HFFc6 (cell line): ENCODE measurements at regions not wholly inside any gene's neighbourhood (a gene's known extent, or its start where the extent isn't known, plus 50 kb on each side); places are given as distances from the start of the nearest gene placed in this dataset.

Experiments
- DNase-seq: peaks from one replicate; pipeline ENCODE4 v3.0.0-alpha.2; 2018
- H3K27ac Mint-ChIP-seq: 2 replicates; pipeline ENCODE4 v1.8.0; 2020; ENCODE audit warnings: mild to moderate bottlenecking, mixed read lengths
- H3K27me3 Mint-ChIP-seq: 2 replicates; pipeline ENCODE4 v1.8.0; 2021; ENCODE audit warnings: mild to moderate bottlenecking, moderate library complexity, mixed read lengths; ENCODE audit not compliant: insufficient read depth
- H3K36me3 Mint-ChIP-seq: 2 replicates; pipeline ENCODE4 v1.8.0; 2021; ENCODE audit warnings: low read depth, mixed read lengths
- H3K4me1 Mint-ChIP-seq: 2 replicates; pipeline ENCODE4 v1.8.0; 2020; ENCODE audit warnings: low read depth, mixed read lengths
- H3K4me3 Mint-ChIP-seq: 2 replicates; pipeline ENCODE4 v1.8.0; 2020; ENCODE audit warnings: mild to moderate bottlenecking, moderate library complexity, mixed read lengths
- H3K9me3 Mint-ChIP-seq: 2 replicates; pipeline ENCODE4 v1.8.0; 2020; ENCODE audit warnings: mild to moderate bottlenecking, mixed read lengths
- CTCF ChIP-seq: fragments of 200-600 bp; sonication (generic); IDR thresholded peaks from 2 replicates; pipeline ENCODE4 v1.5.0; 2021; ENCODE audit warnings: antibody characterized with exemption, mild to moderate bottlenecking

DNA sequence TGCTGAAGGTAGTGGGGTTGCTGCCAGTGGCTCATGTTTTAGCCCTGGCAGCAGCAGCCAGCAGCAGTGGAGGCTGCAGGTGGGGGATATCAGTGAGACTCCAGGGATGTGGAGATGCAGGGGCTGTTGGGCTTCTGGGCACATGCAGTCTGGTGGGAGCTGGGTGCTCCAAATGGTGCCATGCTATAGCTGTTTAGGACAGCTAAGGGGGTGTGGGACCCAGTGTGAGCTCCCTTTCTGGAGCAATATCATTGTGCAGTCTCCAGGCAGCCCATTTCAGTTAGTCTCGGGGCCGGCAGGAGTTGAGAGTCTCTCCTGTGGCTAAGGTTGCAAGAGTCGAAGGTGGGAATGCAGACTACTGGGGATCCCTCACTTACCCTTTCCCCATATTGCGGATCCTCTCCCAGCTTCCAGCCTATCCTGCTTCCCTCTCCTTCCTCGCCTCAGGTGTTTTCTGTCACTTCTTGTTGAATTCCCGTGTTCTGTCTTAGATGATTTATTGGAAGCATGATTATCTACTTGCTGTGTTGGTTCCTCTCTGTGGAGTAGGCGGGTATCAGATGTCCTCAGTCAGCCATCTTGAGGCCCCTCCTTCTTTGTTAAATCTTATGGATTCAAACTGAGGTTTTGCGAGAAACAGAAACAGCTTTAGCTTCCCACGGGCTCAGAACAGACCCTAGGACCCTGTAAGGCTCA is 112.0 kb downstream of the FAM43A start:
- Mint-ChIP-seq H3K27ac (no peak overlapping the region), H3K4me1 (no peaks in the 10 kb centered on the region), H3K4me3 (no peak overlapping the region), H3K36me3 (no peaks in the 10 kb centered on the region), H3K9me3 (peaks cover 9% of the 10 kb centered on the region; the same call in 1 of the 2 replicates), H3K27me3 (peaks cover 35% of the 10 kb centered on the region)
- no peak for TF ChIP-seq CTCF
- no peak for DNase-seq

DNA sequence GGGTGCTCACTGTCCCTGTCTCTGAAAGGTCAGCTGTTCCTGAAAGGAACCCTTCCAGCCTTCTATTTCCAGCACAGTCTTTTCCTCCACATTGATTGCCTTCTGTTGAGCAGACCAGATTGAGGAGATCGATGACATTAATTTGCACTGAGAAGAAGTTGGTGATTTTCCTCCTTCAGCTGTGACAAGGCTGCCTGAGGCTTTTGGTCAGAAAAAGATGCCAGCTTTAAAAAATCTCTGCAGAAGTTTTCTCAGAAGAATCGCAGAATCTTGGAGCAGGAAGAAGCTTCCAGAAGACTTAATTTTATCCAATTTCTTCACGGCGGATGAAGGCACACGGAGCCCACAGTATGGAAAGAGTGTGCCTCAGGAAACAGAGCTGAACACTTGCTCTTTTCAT is 112.8 kb downstream of the FAM43A start:
- H3K4me3 Mint-ChIP-seq, result no peak overlapping the region
- H3K9me3 Mint-ChIP-seq, result peaks cover 9% of the 10 kb centered on the region; the same call in 1 of the 2 replicates
- TF ChIP-seq CTCF, result no peak
- no peak for DNase-seq
- H3K4me1 Mint-ChIP-seq, result no peaks in the 10 kb centered on the region
- H3K27ac Mint-ChIP-seq, result no peak overlapping the region
- peaks cover 34% of the 10 kb centered on the region for H3K27me3 Mint-ChIP-seq
- H3K36me3 Mint-ChIP-seq, result no peaks in the 10 kb centered on the region

GRCh38 chr3:194800002-194800401 is 114.3 kb downstream of the FAM43A start:
- H3K27ac Mint-ChIP-seq, result no peak overlapping the region
- H3K27me3 Mint-ChIP-seq, result peaks cover 40% of the 10 kb centered on the region
- no peaks in the 10 kb centered on the region for H3K4me1 Mint-ChIP-seq
- peaks cover 9% of the 10 kb centered on the region; the same call in 1 of the 2 replicates for H3K9me3 Mint-ChIP-seq
- no peak overlapping the region for H3K4me3 Mint-ChIP-seq
- TF ChIP-seq CTCF, result no peak
- DNase-seq, result no peak
- no peaks in the 10 kb centered on the region for H3K36me3 Mint-ChIP-seq

GRCh38 chr3:194801461-194802432 is 116.1 kb downstream of the FAM43A start:
- no peak overlapping the region for H3K4me3 Mint-ChIP-seq
- H3K36me3 Mint-ChIP-seq, result no peaks in the 10 kb centered on the region
- TF ChIP-seq CTCF, result no peak
- H3K4me1 Mint-ChIP-seq, result peaks cover 5% of the 10 kb centered on the region
- peaks cover 46% of the 10 kb centered on the region for H3K27me3 Mint-ChIP-seq
- no peak for DNase-seq
- H3K9me3 Mint-ChIP-seq, result no peaks in the 10 kb centered on the region
- no peak overlapping the region for H3K27ac Mint-ChIP-seq

DNA sequence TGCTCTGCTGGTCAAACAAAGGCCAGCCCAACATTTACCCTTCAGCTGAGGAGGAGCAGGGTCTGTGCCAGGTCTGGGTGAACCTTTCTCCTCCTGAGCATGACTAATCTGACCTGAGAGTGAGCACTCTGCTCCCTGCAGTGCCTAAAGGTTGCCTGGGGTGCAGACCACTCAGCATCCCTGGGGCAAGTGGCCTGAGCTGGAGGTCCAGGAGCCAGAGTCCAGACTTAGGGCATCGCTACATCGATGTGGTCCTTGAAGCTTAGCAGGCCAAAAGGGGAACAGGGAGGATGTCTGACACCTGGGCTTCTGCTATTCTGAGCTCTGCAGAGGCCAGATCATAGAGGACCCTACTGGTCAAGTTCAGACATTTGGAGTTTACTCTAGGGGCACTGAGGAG is 119.1 kb downstream of the FAM43A start:
- Mint-ChIP-seq H3K4me1 (peaks cover 24% of the 10 kb centered on the region), H3K9me3 (no peaks in the 10 kb centered on the region), H3K27me3 (peaks cover 30% of the 10 kb centered on the region), H3K4me3 (no peak overlapping the region), H3K36me3 (no peaks in the 10 kb centered on the region), H3K27ac (no peak overlapping the region)
- no peak for TF ChIP-seq CTCF
- no peak for DNase-seq
